Choroid plexus epithelial cell (primary cell): ENCODE measurements at regions not wholly inside any gene's neighbourhood (a gene's known extent, or its start where the extent isn't known, plus 50 kb on each side); places are given as distances from the start of the nearest gene placed in this dataset.

Experiments
- DNase-seq: peaks from one replicate; pipeline ENCODE4 v3.0.0-alpha.2; 2010; ENCODE audit warnings: low read depth
- H3K4me3 ChIP-seq: 2 replicates; pipeline ENCODE4 v1.5.1; 2011; ENCODE audit warnings: low read depth, mild to moderate bottlenecking, control low read depth, low read length, moderate library complexity
- CTCF ChIP-seq: conservative IDR thresholded peaks from 2 replicates; pipeline ENCODE4 v1.5.1; 2011; ENCODE audit warnings: low read depth, mild to moderate bottlenecking, control low read depth, inconsistent platforms, low read length, moderate library complexity

GRCh38 chr5:96258692-96259091 is 174.4 kb downstream of the PCSK1 start:
- H3K4me3 ChIP-seq: no peak overlapping the region
- no peak for DNase-seq
- no peak for TF ChIP-seq CTCF

GRCh38 chr5:96257904-96258303 is 175.1 kb downstream of the PCSK1 start:
- no peak for TF ChIP-seq CTCF
- no peak overlapping the region for H3K4me3 ChIP-seq
- peak; percentile 71 for DNase-seq

- no peak overlapping the region for H3K4me3 ChIP-seq
- peak; percentile 79 for DNase-seq
- peak; percentile 30 for TF ChIP-seq CTCF
These were observed 176.1 kb downstream of the PCSK1 start for GRCh38 chr5:96256795-96257470.

GRCh38 chr5:96254980-96255691 is 177.9 kb downstream of the PCSK1 start:
- TF ChIP-seq CTCF: no peak
- H3K4me3 ChIP-seq: no peak overlapping the region
- DNase-seq: peak; percentile 84

- no peak for DNase-seq
- no peak overlapping the region for H3K4me3 ChIP-seq
- TF ChIP-seq CTCF: no peak
These were observed 179.9 kb downstream of the PCSK1 start for GRCh38 chr5:96253140-96253539.

- no peak for TF ChIP-seq CTCF
- DNase-seq: no peak
- H3K4me3 ChIP-seq: no peak overlapping the region
These were observed 180.5 kb downstream of the PCSK1 start for GRCh38 chr5:96252596-96252995.

GRCh38 chr5:96250782-96251181 is 182.3 kb downstream of the PCSK1 start:
- H3K4me3 ChIP-seq: no peak overlapping the region
- no peak for DNase-seq
- no peak for TF ChIP-seq CTCF
